ENCODE measurements at regions not wholly inside any gene's neighbourhood (a gene's known extent, or its start where the extent isn't known, plus 50 kb on each side); places are given as distances from the start of the nearest gene placed in this dataset.
"Not testable (repeated sequence)": the region's sequence is repeated elsewhere in the genome, so short reads cannot be mapped to it uniquely, and the experiment has no call there.

DNA sequence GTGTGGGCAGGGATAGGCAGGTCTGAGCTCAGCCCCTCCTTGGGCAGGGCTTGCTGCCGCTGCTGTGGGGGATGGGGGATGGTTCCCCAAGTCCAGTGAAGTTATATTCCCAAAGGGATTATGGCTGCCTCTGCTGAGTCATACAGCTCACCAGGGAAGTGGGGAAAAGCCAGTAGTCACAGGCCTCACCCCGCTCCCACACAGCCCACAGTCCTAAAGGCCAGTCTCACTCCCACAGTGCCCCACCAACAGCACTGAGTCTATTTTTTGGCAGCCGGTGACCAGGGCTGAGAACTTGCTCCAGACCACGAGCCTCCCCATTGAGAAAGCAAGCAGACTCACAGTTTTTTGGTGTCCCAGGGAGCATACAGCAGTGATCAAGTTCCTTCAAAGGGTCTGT is 173.3 kb downstream of the OSR1 start:
- Histone ChIP-seq H3K4me2 (ENCODE audit: low read depth, low read length, poor library complexity, severe bottlenecking) (no peak overlapping the region), H4K20me1 (ENCODE audit: insufficient read depth, low read depth, low read length) (no peaks in the 10 kb centered on the region), H3K36me3 (ENCODE audit: insufficient read depth, low read length) (no peaks in the 10 kb centered on the region), H3K27me3 (ENCODE audit: low read length) (no peaks in the 10 kb centered on the region), H3K4me3 (ENCODE audit: low read length) (no peak overlapping the region), H2AFZ (ENCODE audit: low read length) (no peak overlapping the region), H3K79me2 (ENCODE audit: low read length) (no peaks in the 10 kb centered on the region), H3K4me1 (ENCODE audit: low read length) (no peaks in the 10 kb centered on the region), H3K27ac (ENCODE audit: low read length) (no peak overlapping the region), H3K9me2 (replicated peaks; ENCODE audit: insufficient read depth, low read length) (no peaks in the 10 kb centered on the region), H3K9ac (ENCODE audit: low read length) (no peak overlapping the region), H3K9me3 (ENCODE audit: low read length) (no peaks in the 10 kb centered on the region)
- DNase-seq = no peak

DNA sequence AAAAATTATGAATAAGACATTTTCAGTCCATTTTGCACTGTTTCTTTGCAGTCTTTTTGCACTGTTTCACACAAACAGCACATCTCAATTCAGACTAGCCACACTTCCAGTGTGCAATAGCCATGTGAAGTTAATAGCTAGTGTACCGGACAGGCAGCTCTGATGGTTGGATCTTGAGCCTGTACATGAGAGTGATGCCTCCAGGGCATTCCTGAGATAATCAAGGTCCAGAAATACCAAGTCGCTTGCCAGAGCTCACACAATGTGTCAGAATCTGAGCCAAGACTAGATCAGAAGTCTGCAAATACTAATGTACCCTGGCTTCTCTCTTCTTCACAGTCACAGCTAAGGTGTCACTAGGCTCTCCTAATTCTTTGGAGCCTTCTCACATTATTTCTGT is 180.2 kb downstream of the OSR1 start:
- no peaks in the 10 kb centered on the region for H3K9me2 ChIP-seq (replicated peaks; ENCODE audit: insufficient read depth, low read length)
- no peaks in the 10 kb centered on the region for H3K4me1 ChIP-seq (ENCODE audit: low read length)
- no peak for DNase-seq
- no peaks in the 10 kb centered on the region for H3K36me3 ChIP-seq (ENCODE audit: insufficient read depth, low read length)
- H3K9ac ChIP-seq (ENCODE audit: low read length) = no peak overlapping the region
- H3K27ac ChIP-seq (ENCODE audit: low read length) = no peak overlapping the region
- H3K27me3 ChIP-seq (ENCODE audit: low read length) = no peaks in the 10 kb centered on the region
- no peak overlapping the region for H3K4me2 ChIP-seq (ENCODE audit: low read depth, low read length, poor library complexity, severe bottlenecking)
- no peaks in the 10 kb centered on the region for H3K79me2 ChIP-seq (ENCODE audit: low read length)
- H2AFZ ChIP-seq (ENCODE audit: low read length) = no peak overlapping the region
- no peaks in the 10 kb centered on the region for H4K20me1 ChIP-seq (ENCODE audit: insufficient read depth, low read depth, low read length)
- no peak overlapping the region for H3K4me3 ChIP-seq (ENCODE audit: low read length)
- no peaks in the 10 kb centered on the region for H3K9me3 ChIP-seq (ENCODE audit: low read length)

DNA sequence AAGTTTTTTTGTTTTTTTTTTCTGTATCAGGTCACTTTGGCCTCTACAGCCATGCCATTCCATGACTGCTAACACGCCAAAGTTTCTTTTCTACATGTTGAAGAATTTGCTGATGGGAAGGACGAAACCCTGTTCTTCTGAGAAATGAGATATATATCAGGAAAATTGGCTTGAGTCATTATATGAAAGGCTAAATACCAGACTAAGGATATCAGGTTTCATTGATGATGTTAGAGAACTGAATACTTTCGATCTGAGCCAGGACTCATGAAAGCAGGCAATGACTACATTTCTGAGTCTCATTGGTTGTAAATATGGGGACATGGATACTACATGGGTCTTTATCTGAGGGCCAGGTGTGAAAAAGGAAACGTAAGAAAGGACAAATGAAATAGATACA is 181.4 kb downstream of the OSR1 start:
- H3K27me3 ChIP-seq (ENCODE audit: low read length) = no peaks in the 10 kb centered on the region
- no peak for DNase-seq
- no peaks in the 10 kb centered on the region for H3K4me1 ChIP-seq (ENCODE audit: low read length)
- H3K79me2 ChIP-seq (ENCODE audit: low read length) = no peaks in the 10 kb centered on the region
- H2AFZ ChIP-seq (ENCODE audit: low read length) = no peak overlapping the region
- H3K36me3 ChIP-seq (ENCODE audit: insufficient read depth, low read length) = no peaks in the 10 kb centered on the region
- no peak overlapping the region for H3K4me3 ChIP-seq (ENCODE audit: low read length)
- no peak overlapping the region for H3K27ac ChIP-seq (ENCODE audit: low read length)
- no peaks in the 10 kb centered on the region for H3K9me2 ChIP-seq (replicated peaks; ENCODE audit: insufficient read depth, low read length)
- H3K9ac ChIP-seq (ENCODE audit: low read length) = no peak overlapping the region
- H4K20me1 ChIP-seq (ENCODE audit: insufficient read depth, low read depth, low read length) = no peaks in the 10 kb centered on the region
- H3K9me3 ChIP-seq (ENCODE audit: low read length) = no peaks in the 10 kb centered on the region
- no peak overlapping the region for H3K4me2 ChIP-seq (ENCODE audit: low read depth, low read length, poor library complexity, severe bottlenecking)

DNA sequence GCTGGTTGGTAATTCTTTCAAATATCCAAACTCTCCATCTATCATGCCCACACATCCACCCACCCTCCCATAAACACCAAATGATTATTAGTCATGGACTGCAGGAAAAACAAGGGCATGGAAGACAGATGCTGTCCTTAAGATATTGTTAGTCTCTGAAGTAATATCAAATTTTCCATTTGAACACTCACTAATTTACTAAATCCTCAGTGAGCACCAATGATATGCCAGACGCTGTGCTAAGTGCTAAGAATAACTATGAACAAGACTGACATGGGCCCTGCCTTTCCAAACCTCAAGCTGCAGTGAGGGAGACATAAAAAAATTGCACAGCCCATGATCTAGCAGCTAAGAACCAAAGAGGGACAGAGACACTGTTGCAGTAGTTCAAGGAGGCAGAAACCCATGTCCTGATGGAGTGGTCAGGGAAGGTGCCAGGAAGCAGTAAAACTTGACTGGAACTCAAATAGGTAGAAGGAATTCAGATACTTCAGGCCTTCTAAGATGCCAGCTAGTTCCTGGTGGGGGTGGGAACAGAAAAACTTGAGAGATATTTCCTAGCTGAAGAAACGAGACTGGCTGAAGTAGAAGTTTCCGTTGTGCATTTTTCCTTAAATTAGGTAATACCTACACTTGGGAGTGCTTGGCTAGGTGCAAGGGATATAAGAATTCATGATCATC is 182.1 kb downstream of the OSR1 start:
- Histone ChIP-seq H3K4me3 (ENCODE audit: low read length) (no peak overlapping the region), H3K4me1 (ENCODE audit: low read length) (no peaks in the 10 kb centered on the region), H3K27ac (ENCODE audit: low read length) (no peak overlapping the region), H2AFZ (ENCODE audit: low read length) (no peak overlapping the region), H3K9me2 (replicated peaks; ENCODE audit: insufficient read depth, low read length) (no peaks in the 10 kb centered on the region), H3K79me2 (ENCODE audit: low read length) (no peaks in the 10 kb centered on the region), H3K27me3 (ENCODE audit: low read length) (no peaks in the 10 kb centered on the region), H3K36me3 (ENCODE audit: insufficient read depth, low read length) (no peaks in the 10 kb centered on the region), H3K4me2 (ENCODE audit: low read depth, low read length, poor library complexity, severe bottlenecking) (no peak overlapping the region), H4K20me1 (ENCODE audit: insufficient read depth, low read depth, low read length) (no peaks in the 10 kb centered on the region), H3K9ac (ENCODE audit: low read length) (no peak overlapping the region), H3K9me3 (ENCODE audit: low read length) (no peaks in the 10 kb centered on the region)
- DNase-seq = no peak

DNA sequence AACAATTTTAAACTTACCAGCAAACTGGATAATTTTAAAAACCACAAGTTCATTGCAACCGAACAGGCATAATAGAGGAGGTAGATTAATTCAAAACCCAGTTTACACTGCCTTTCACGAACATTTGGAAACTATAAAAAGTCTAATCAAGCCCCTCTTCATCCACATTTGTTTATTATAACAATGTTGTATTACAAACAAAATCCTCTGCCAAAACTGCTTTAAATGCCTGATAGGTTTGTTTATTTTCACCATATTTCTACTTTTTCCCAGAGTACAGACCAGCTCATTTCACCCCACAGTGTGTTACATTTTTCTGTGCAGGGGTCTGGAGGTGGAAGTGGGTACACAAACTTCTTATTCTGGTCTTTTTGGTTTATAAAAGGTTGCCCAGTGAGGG is 184.2 kb downstream of the OSR1 start:
- Histone ChIP-seq H3K4me3 (ENCODE audit: low read length) (no peak overlapping the region), H3K36me3 (ENCODE audit: insufficient read depth, low read length) (no peaks in the 10 kb centered on the region), H3K27me3 (ENCODE audit: low read length) (no peaks in the 10 kb centered on the region), H3K4me1 (ENCODE audit: low read length) (no peaks in the 10 kb centered on the region), H3K4me2 (ENCODE audit: low read depth, low read length, poor library complexity, severe bottlenecking) (no peak overlapping the region), H3K9me3 (ENCODE audit: low read length) (no peaks in the 10 kb centered on the region), H3K9ac (ENCODE audit: low read length) (no peak overlapping the region), H4K20me1 (ENCODE audit: insufficient read depth, low read depth, low read length) (no peaks in the 10 kb centered on the region), H3K9me2 (replicated peaks; ENCODE audit: insufficient read depth, low read length) (no peaks in the 10 kb centered on the region), H3K27ac (ENCODE audit: low read length) (no peak overlapping the region), H2AFZ (ENCODE audit: low read length) (no peak overlapping the region), H3K79me2 (ENCODE audit: low read length) (no peaks in the 10 kb centered on the region)
- DNase-seq = no peak

DNA sequence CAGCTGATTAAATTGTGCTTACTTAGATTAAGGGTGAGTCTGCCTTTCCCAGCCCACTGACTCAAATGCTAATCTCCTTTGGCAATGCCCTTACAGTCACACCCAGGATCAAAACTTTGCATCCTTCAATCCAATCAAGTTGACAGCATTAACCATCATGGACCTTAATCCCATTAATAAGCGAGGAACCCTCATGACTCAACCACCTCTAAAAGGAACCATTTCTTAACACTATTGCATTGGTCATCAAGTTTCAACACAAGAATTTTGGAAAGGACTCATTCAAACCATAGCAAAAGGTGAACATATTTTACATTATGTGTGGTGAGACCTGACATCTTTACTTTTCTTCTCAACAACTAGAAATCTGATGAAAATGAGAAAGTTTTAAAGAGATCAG is 187.0 kb downstream of the OSR1 start:
- H3K27me3 ChIP-seq (ENCODE audit: low read length) = no peaks in the 10 kb centered on the region
- H3K36me3 ChIP-seq (ENCODE audit: insufficient read depth, low read length) = no peaks in the 10 kb centered on the region
- no peak overlapping the region for H2AFZ ChIP-seq (ENCODE audit: low read length)
- DNase-seq = no peak
- no peaks in the 10 kb centered on the region for H3K4me1 ChIP-seq (ENCODE audit: low read length)
- H3K4me3 ChIP-seq (ENCODE audit: low read length) = no peak overlapping the region
- H3K79me2 ChIP-seq (ENCODE audit: low read length) = no peaks in the 10 kb centered on the region
- no peaks in the 10 kb centered on the region for H3K9me2 ChIP-seq (replicated peaks; ENCODE audit: insufficient read depth, low read length)
- H3K27ac ChIP-seq (ENCODE audit: low read length) = no peak overlapping the region
- no peaks in the 10 kb centered on the region for H3K9me3 ChIP-seq (ENCODE audit: low read length)
- H4K20me1 ChIP-seq (ENCODE audit: insufficient read depth, low read depth, low read length) = no peaks in the 10 kb centered on the region
- H3K9ac ChIP-seq (ENCODE audit: low read length) = no peak overlapping the region
- H3K4me2 ChIP-seq (ENCODE audit: low read depth, low read length, poor library complexity, severe bottlenecking) = no peak overlapping the region

DNA sequence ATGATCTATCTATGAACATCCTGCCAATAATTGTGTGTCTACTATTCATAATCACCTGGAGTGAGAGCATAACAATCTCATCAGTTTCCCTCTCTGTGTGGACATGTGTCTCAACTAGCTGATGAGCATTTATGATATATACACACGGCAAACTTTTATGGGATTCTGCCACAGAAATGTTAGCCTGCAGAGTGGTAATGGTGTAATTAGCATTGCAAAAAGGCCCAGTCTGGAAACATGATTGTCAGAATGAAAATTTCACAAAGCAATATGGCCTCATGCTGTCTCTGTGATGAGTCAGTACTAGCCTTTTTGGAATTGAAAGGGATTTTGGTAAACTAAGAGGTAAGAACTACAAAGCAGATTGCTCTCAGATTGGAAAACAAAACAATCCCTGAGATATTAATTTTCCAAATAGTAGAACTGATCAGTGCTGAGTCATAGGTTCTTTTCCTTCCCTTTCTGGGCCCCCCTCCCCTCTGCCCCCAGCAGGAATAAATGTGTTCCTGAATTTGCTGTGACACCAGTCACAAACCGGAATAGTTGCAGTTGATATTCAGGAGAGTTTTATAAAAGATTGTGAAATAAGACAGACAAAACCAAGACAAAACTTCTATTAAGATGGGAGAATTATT is 189.2 kb downstream of the OSR1 start:
- Histone ChIP-seq H3K4me1 (ENCODE audit: low read length) (no peaks in the 10 kb centered on the region), H4K20me1 (ENCODE audit: insufficient read depth, low read depth, low read length) (no peaks in the 10 kb centered on the region), H3K79me2 (ENCODE audit: low read length) (no peaks in the 10 kb centered on the region), H3K27me3 (ENCODE audit: low read length) (no peaks in the 10 kb centered on the region), H3K9me3 (ENCODE audit: low read length) (no peaks in the 10 kb centered on the region), H3K4me3 (ENCODE audit: low read length) (no peak overlapping the region), H3K27ac (ENCODE audit: low read length) (no peak overlapping the region), H3K9me2 (replicated peaks; ENCODE audit: insufficient read depth, low read length) (no peaks in the 10 kb centered on the region), H3K36me3 (ENCODE audit: insufficient read depth, low read length) (no peaks in the 10 kb centered on the region), H3K9ac (ENCODE audit: low read length) (no peak overlapping the region), H2AFZ (ENCODE audit: low read length) (no peak overlapping the region), H3K4me2 (ENCODE audit: low read depth, low read length, poor library complexity, severe bottlenecking) (no peak overlapping the region)
- DNase-seq = no peak

DNA sequence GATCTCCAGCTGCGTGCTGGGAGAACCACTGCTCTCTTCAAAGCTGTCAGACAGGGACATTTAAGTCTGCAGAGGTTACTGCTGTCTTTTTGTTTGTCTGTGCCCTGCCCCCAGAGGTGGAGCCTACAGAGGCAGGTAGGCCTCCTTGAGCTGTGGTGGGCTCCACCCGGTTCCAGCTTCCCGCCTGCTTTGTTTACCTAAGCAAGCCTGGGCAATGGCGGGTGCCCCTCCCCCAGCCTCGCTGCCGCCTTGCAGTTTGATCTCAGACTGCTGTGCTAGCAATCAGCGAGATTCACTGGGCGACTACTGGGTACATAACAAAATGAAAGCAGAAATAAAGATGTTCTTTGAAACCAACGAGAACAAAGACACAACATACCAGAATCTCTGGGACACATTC is 194.3 kb downstream of the OSR1 start:
- H3K27me3 ChIP-seq (ENCODE audit: low read length) = not testable (repeated sequence)

More for the DNA sequence above, 194.3 kb downstream of the OSR1 start:
- not testable (repeated sequence) for H3K9me3 ChIP-seq (ENCODE audit: low read length); H3K4me2 ChIP-seq (ENCODE audit: low read depth, low read length, poor library complexity, severe bottlenecking); H3K9me2 ChIP-seq (replicated peaks; ENCODE audit: insufficient read depth, low read length); H2AFZ ChIP-seq (ENCODE audit: low read length); H3K36me3 ChIP-seq (ENCODE audit: insufficient read depth, low read length); H3K4me3 ChIP-seq (ENCODE audit: low read length); H4K20me1 ChIP-seq (ENCODE audit: insufficient read depth, low read depth, low read length); H3K9ac ChIP-seq (ENCODE audit: low read length); H3K27ac ChIP-seq (ENCODE audit: low read length); DNase-seq; H3K4me1 ChIP-seq (ENCODE audit: low read length); H3K79me2 ChIP-seq (ENCODE audit: low read length)

All from Karpas-422 (cell line).